MM.1S (cell line): ENCODE measurements at regions not wholly inside any gene's neighbourhood (a gene's known extent, or its start where the extent isn't known, plus 50 kb on each side); places are given as distances from the start of the nearest gene placed in this dataset.

ENCODE experiments used
- CTCF ChIP-seq: fragments of 300-600 bp; sonication (generic); IDR thresholded peaks from 2 replicates; pipeline ENCODE4 v1.5.1; 2016; ENCODE audit warnings: antibody characterized with exemption, low read length, mixed read lengths
- EZH2 ChIP-seq: fragments of 300-600 bp; sonication (generic); optimal IDR thresholded peaks from 2 replicates; pipeline ENCODE3; 2017; ENCODE audit warnings: low read depth, mild to moderate bottlenecking, antibody characterized with exemption, low read length, mixed read lengths
- EZH2phosphoT487 ChIP-seq: fragments of 300-600 bp; sonication (generic); IDR thresholded peaks from 2 replicates; pipeline ENCODE4 v1.6.1; 2018; ENCODE audit warnings: antibody characterized with exemption, low read length

- TF ChIP-seq CTCF = no peak
- no peak for TF ChIP-seq EZH2phosphoT487
- TF ChIP-seq EZH2 = no peak
Observed at GRCh38 chr14:29220072-29220471, 453.5 kb downstream of the FOXG1 start.
